HG03159 (cell line): ENCODE measurements at regions not wholly inside any gene's neighbourhood (a gene's known extent, or its start where the extent isn't known, plus 50 kb on each side); places are given as distances from the start of the nearest gene placed in this dataset.

Experiments
- ATAC-seq: cut with Tn5 transposase; IDR thresholded peaks from one replicate; pipeline ENCODE4 v1.9.1; 2021; ENCODE audit warnings: mild to moderate bottlenecking, moderate library complexity; ENCODE audit not compliant: unreplicated experiment

GRCh38 chr7:156109076-156109475, 296.8 kb upstream of the SHH start:
- ATAC-seq = no peak

- no peak for ATAC-seq
Measured at GRCh38 chr7:156107957-156108356, 295.7 kb upstream of the SHH start.

GRCh38 chr7:156106107-156106426, 293.8 kb upstream of the SHH start:
- no peak for ATAC-seq

GRCh38 chr7:156105337-156106106, 293.3 kb upstream of the SHH start:
- no peak for ATAC-seq

DNA sequence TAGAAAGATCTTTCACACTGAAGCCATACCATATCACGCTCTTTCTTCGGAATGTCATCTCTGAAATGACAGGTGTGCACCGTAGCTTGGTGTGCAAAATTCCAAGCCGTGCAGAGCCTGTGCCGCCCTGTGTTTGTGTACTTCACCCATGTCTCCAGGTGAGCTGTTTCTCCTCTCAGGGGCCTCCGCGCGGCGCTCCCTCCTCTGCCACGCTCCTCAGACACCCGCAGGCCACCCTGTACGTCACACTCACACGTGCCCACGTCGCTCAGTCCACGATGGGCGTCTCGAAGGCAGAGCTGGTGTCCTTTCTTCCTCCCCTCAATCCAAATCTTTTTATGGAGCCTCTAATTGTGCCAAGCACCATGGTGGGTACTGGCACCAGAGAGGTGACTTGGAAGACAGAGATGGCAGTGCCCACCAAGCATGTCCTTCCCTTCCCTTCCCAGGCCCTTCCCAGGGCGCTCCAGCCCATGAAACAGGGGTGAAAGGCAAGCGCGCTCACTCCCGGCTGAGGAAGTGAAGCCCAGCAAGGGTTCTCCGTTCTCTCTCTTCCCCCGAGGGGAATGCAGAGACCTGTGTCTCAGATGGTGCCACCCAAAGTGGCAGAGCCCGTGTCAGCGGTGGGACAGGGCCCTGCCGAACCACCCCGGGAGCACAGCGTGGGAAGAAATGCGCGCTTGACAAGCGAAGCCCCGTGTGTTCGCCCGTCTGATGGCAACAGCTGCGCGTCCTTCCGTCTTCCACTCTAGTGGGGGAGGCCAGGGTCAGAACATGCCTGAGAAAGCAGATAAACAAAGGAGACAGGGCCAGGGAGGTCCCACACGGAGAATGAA, 292.5 kb upstream of the SHH start:
- no peak for ATAC-seq

- no peak for ATAC-seq
Measured at GRCh38 chr7:156102267-156102666, 290.0 kb upstream of the SHH start.

DNA sequence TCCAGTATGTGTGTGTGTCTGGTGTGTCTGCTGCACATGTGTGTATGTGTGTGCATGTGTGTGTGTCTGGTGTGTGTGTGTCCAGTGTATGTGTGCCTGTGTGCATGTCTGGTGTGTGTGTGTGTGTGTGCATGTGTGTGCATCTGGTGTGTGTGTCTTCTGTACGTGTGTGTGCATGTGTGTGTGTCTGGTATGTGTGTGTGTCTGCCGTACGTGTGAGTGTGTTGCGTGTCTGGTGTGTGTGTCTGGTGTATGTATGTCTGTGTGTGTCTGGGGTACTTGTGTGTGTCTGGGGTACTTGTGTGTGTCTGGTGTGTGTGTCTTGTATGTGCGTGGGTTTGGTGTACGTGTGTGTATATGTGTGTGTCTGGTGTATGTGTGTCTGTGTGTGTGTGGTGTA, 289.1 kb upstream of the SHH start:
- ATAC-seq = no peak

- no peak for ATAC-seq
Measured at GRCh38 chr7:156100086-156100485, 287.8 kb upstream of the SHH start.

GRCh38 chr7:156099085-156099484, 286.8 kb upstream of the SHH start:
- no peak for ATAC-seq

GRCh38 chr7:156096771-156097538, 284.7 kb upstream of the SHH start:
- ATAC-seq = no peak

DNA sequence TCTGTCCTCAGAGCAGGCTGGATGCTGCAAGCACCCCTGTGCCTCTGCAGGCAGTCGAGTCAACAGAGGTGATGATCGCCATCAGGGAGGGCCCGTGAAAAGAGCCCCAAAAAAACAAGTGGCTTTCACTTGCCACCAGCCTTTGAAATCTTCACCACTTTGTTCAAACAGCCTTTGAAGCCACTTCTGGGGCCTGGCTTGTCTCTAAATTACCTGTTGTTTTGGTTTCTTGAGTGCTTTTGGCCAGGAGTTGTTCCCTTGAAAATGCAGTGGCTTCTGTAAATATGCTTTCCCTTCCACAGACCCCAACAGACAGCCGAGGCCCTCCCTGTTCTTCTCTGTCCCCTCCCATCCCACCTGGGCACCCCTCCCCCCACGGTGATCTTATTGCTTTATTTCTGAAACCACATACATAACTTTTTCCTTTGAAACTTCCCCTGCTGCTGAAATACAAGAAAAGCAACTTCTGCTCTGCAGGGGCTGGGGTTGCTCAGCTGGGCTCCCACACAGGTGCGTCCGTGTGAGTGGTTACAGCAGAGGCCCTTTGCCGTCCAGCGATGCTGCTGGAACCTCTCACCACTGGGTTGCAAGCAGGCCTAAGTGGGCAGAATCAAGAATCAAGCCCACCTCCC, 283.8 kb upstream of the SHH start:
- no peak for ATAC-seq

DNA sequence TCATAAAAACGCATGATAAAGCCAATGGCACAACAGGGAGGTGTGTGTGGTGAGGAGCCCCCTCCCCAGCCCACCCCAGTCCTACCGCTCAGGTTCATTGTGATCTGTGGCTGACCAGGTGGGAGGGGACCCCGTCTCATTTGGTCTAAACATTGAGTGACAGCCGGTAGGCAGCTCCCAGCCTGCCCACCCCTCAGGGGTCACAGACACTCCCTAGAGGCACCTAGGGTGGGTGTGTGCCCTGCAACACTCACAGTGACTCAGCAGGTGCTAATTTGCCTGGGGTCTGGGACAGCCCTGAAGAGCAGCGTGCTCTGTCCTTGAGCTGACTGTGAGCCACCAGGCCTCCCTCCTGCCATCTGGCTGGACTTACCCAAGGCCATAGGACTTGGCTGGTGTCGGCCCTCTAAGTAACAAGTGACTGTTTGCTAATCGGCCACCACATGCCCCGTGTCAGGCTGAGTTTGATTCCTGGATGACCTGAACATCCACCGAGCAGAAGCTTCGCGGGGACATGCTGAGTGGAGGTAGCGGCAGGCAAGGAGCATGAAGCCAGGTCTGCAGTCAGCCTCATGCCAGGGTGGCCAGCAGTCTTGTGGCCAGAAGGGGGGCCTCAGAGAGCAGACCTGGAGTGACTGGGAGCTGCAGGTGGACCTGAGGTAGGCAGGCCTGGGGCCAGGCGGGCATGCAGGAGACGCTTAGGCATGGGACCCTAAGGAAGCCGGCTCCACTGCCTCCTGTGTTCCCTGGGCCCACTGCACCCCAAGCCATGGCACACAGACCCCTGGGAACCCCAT, 282.3 kb upstream of the SHH start:
- ATAC-seq = no peak

- no peak for ATAC-seq
Measured at GRCh38 chr7:156092307-156092706, 280.0 kb upstream of the SHH start.

- no peak for ATAC-seq
Measured at GRCh38 chr7:156091519-156092080, 279.3 kb upstream of the SHH start.

- ATAC-seq = no peak
Measured at GRCh38 chr7:156090988-156091387, 278.7 kb upstream of the SHH start.

DNA sequence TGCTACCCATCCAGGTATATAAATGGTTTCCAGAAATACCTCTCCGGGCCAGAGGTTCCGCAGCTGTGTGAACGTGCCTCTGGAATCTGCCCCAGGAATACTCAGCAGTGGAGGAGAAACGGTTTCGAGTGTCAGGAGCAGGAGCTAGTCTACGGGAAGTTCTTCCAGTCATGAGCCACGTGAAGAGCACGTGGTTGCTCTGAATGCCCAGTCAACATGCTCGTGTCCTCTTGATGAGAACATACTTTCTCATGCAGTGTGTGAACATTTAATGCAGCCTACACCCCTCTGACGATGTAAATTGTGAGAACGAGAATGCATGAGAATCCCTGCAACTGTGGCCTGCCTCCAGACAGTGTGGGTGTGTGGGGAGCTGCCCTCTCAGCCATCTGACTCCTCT, 277.0 kb upstream of the SHH start:
- no peak for ATAC-seq

- no peak for ATAC-seq
Measured at GRCh38 chr7:156088115-156088514, 275.9 kb upstream of the SHH start.

DNA sequence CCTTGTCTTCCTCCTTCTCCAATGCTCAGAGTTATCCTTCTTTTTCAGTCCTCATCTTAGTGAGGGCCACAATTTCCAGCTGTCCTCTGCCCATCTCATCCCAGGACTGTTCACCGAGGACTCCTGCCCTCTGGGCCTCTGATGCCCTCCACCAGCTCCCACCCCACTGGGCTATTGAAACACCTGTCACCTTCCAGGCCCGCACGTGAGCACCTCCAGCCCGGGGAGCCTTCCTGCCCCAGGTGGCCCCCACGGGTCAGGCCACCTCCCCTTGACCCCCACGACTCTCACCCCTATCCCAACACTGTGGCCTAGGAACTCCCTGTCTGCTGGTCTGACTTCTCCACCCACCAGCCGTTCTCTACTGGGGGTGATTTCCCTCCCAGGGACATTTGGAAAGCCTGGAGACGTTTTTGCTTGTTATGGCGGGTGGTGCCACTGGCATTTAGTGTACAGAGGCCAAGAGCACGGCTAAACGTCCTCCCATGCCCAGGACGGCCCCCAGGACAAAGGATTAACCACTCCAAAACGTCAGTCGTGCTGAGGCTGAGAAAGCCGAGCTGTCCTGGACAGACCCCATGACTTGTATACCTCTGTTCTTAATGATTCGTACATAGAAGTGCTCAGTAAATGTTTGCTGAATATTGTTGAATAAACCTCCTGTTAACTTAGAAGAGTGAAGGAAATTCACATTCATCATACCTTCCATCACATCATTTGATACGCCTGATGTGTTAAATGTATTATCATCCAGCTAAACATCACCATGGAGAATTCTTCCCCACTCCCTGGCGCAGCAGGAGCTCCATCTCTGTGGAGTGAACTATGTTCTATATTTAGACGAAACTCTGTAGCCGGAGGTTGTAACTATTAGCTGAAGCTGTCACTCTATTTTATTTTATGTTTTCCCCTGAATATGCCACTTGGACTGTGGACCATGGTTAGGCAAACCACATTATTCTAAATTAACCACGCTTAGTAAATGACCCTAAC, 270.1 kb upstream of the SHH start:
- no peak for ATAC-seq

GRCh38 chr7:156080596-156080995, 268.3 kb upstream of the SHH start:
- no peak for ATAC-seq
